Ascending aorta (tissue), 2 donors: ENCODE measurements at regions not wholly inside any gene's neighbourhood (a gene's known extent, or its start where the extent isn't known, plus 50 kb on each side); places are given as distances from the start of the nearest gene placed in this dataset.

Experiments
- DNase-seq, 2 donors: peaks; one replicate each; pipeline ENCODE4 v3.0.0-alpha.2; 2019; ENCODE audit warnings: low spot score in 2 of 2
- H3K27ac ChIP-seq, 2 donors: fragments of 200-600 bp; sonication (generic); one replicate each; pipeline ENCODE4 v1.5.1; 2016 to 2017; ENCODE audit warnings: mild to moderate bottlenecking in 1 of 2
- H3K27me3 ChIP-seq: fragments of 200-600 bp; sonication (generic); one replicate; pipeline ENCODE4 v1.5.1; 2017
- H3K36me3 ChIP-seq, 2 donors: fragments of 200-600 bp; sonication (generic); one replicate each; pipeline ENCODE4 v1.5.1; 2016
- H3K4me1 ChIP-seq, 2 donors: fragments of 200-600 bp; sonication (generic); one replicate each; pipeline ENCODE4 v1.5.1; 2016 to 2017; ENCODE audit warnings: mild to moderate bottlenecking in 1 of 2
- H3K4me3 ChIP-seq, 2 donors: fragments of 200-600 bp; sonication (generic); one replicate each; pipeline ENCODE4 v1.5.1; 2016 to 2017; ENCODE audit warnings: mild to moderate bottlenecking in 1 of 2
- H3K9me3 ChIP-seq, 2 donors: fragments of 200-600 bp; sonication (generic); one replicate each; pipeline ENCODE4 v1.5.1; 2016
- CTCF ChIP-seq, 3 experiments: fragments of 200-600 bp in 2 of 3; fragments of 450-650 bp in 1 of 3; sonication (generic) in 2 of 3; IDR thresholded peaks; one replicate each; pipeline ENCODE4 v1.5.1; 2016 to 2019; ENCODE audit warnings: antibody characterized with exemption in 3 of 3, mild to moderate bottlenecking in 1 of 3, moderate library complexity in 1 of 3
- intact Hi-C: fragments of 100-400 bp; cut with DNase I; formaldehyde crosslinking; loops from one replicate; pipeline ENCODE4 v1.15.1; 2023

DNA sequence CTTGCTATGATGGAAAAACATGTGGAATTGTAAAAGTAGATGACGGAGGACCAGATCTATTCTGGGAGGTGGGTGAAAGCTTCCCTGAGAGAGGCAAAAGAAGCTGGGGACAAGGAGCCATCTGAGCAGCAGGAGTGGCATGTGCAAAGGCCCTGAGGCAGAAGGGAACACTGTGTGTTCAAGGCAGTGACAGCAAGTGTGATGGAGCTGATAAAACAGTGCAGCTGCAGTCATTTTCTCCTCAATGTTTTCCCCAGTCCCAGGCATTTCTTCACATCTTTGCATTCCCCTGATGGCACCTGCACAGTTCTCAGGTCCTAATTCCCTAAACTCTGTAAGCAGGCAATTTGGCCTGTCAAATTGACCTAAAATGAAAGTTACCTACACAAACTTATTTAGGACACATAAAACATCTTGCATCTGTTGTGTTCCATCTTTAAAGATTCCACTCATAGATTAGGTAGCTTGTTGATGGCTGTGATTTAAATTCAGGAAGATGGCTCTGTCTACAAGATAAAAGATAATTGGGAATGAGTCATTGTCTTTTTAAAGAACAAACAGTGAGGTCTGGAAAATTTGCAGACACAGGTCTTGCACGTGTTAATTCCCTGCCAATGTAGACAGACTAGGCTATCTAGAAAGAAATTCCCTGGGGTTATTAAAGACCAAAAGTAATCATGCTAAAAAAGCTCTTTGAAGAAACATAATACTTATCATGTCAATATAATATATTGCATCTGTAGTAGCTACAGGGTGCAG, 289.6 kb upstream of the SGCD start:
- peaks cover 0 to 17% of the 10 kb centered on the region in 2 donors for H3K9me3 ChIP-seq
- no peaks in the 10 kb centered on the region for H3K36me3 ChIP-seq
- H3K4me3 ChIP-seq: no peak overlapping the region
- H3K27ac ChIP-seq: peak overlapping the region in 1 of 2 donors; percentile 49
- TF ChIP-seq CTCF (IDR thresholded peaks at IDR 0.05): no peak
- DNase-seq: no peak
- intact Hi-C loops: loop anchor here (10.0 kb wide), 1 partner anchor 147 kb away; no protein-coding TSS in a partner anchor
- peaks cover 0 to 3% of the 10 kb centered on the region in 2 donors for H3K4me1 ChIP-seq
- no peaks in the 10 kb centered on the region for H3K27me3 ChIP-seq

- intact Hi-C loops: no loop called here
- no peaks in the 10 kb centered on the region for H3K27me3 ChIP-seq
- peaks cover 0 to 14% of the 10 kb centered on the region in 2 donors for H3K9me3 ChIP-seq
- TF ChIP-seq CTCF (IDR thresholded peaks at IDR 0.05): no peak
- H3K27ac ChIP-seq: no peak overlapping the region
- DNase-seq: no peak
- H3K4me3 ChIP-seq: no peak overlapping the region
- H3K4me1 ChIP-seq: no peaks in the 10 kb centered on the region
- H3K36me3 ChIP-seq: no peaks in the 10 kb centered on the region
Observed at GRCh38 chr5:156042726-156043125, 284.2 kb upstream of the SGCD start.

DNA sequence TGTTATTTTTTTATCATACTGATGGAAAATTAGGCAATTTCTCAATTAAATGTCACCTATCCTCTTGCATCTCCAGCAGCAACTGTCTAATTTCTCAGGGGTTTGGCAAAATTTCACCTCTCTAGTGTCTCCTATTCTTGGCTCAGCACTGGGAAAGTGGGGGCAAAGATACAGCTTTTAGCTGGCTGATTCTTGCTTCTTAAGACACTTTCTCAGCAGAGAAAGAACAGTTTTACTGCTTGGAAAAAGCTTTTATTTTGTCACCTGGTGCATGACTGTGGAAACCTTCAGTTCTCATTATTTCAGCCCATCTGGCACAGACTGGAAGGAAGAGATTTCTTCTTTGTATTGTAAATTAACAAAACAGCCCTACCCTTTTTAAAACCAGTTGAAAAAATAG, 283.6 kb upstream of the SGCD start:
- Histone ChIP-seq H3K27me3 (no peaks in the 10 kb centered on the region), H3K4me1 (no peaks in the 10 kb centered on the region), H3K36me3 (no peaks in the 10 kb centered on the region), H3K9me3 (peaks cover 0 to 12% of the 10 kb centered on the region in 2 donors), H3K4me3 (no peak overlapping the region), H3K27ac (no peak overlapping the region)
- TF ChIP-seq CTCF (IDR thresholded peaks at IDR 0.05): no peak
- intact Hi-C loops: no loop called here
- DNase-seq: no peak

GRCh38 chr5:156051972-156052371, 275.0 kb upstream of the SGCD start:
- no peak for TF ChIP-seq CTCF (IDR thresholded peaks at IDR 0.05)
- intact Hi-C loops: no loop called here
- no peak for DNase-seq

GRCh38 chr5:156052656-156053055, 274.3 kb upstream of the SGCD start:
- Histone ChIP-seq H3K36me3 (no peaks in the 10 kb centered on the region), H3K4me3 (no peak overlapping the region), H3K9me3 (no peaks in the 10 kb centered on the region), H3K4me1 (no peaks in the 10 kb centered on the region), H3K27me3 (no peaks in the 10 kb centered on the region), H3K27ac (no peak overlapping the region)
- intact Hi-C loops: no loop called here
- DNase-seq: no peak
- no peak for TF ChIP-seq CTCF (IDR thresholded peaks at IDR 0.05)

More at GRCh38 chr5:156051972-156052371, 275.0 kb upstream of the SGCD start:
- H3K9me3 ChIP-seq: no peaks in the 10 kb centered on the region
- H3K4me3 ChIP-seq: no peak overlapping the region
- no peaks in the 10 kb centered on the region for H3K4me1 ChIP-seq
- H3K27ac ChIP-seq: no peak overlapping the region
- no peaks in the 10 kb centered on the region for H3K36me3 ChIP-seq
- H3K27me3 ChIP-seq: no peaks in the 10 kb centered on the region
